Suprapubic skin (tissue), 4 donors: ENCODE measurements at regions not wholly inside any gene's neighbourhood (a gene's known extent, or its start where the extent isn't known, plus 50 kb on each side); places are given as distances from the start of the nearest gene placed in this dataset.
"Not testable (repeated sequence)": the region's sequence is repeated elsewhere in the genome, so short reads cannot be mapped to it uniquely, and the experiment has no call there.

Source experiments
- DNase-seq, 2 donors: peaks; one replicate each; pipeline ENCODE4 v3.0.0-alpha.2; 2019; ENCODE audit warnings: low spot score in 2 of 2
- H3K27ac ChIP-seq: fragments of 200-600 bp; sonication (generic); one replicate; pipeline ENCODE4 v1.5.1; 2019
- H3K27me3 ChIP-seq: fragments of 200-600 bp; sonication (generic); one replicate; pipeline ENCODE4 v1.5.1; 2019
- H3K36me3 ChIP-seq: fragments of 200-600 bp; sonication (generic); one replicate; pipeline ENCODE4 v1.5.1; 2019
- H3K4me1 ChIP-seq: fragments of 200-600 bp; sonication (generic); one replicate; pipeline ENCODE4 v1.5.1; 2019
- H3K4me3 ChIP-seq: fragments of 200-600 bp; sonication (generic); one replicate; pipeline ENCODE4 v1.5.1; 2019; ENCODE audit warnings: mild to moderate bottlenecking
- H3K9me3 ChIP-seq: fragments of 200-600 bp; sonication (generic); one replicate; pipeline ENCODE4 v1.5.1; 2019
- CTCF ChIP-seq, 2 donors: fragments of 200-600 bp in 1 of 2; fragments of 450-650 bp in 1 of 2; sonication (generic) in 1 of 2; IDR thresholded peaks; one replicate each; pipeline ENCODE4 v1.5.1; 2016 to 2019; ENCODE audit warnings: antibody characterized with exemption in 2 of 2, mild to moderate bottlenecking in 1 of 2, moderate library complexity in 1 of 2
- EP300 ChIP-seq: sonication (generic); formaldehyde crosslinking; IDR thresholded peaks from one replicate; pipeline ENCODE4 v1.6.1; 2017; ENCODE audit warnings: antibody characterized with exemption
- POLR2A ChIP-seq, 2 donors: fragments of 450-650 bp; IDR thresholded peaks; one replicate each; pipeline ENCODE4 v1.6.1; 2017; ENCODE audit warnings: antibody characterized with exemption in 2 of 2, mild to moderate bottlenecking in 2 of 2, moderate library complexity in 2 of 2
- POLR2AphosphoS5 ChIP-seq, 3 donors: sonication (generic); formaldehyde crosslinking; IDR thresholded peaks; one replicate each; pipeline ENCODE4 v1.6.1; 2017; ENCODE audit warnings: antibody characterized with exemption in 3 of 3
- WGBS: methylation state at CpG from one replicate; pipeline ENCODE4 v1.1.5; 2018; 5-methylcytosine and 5-hydroxymethylcytosine counted together

GRCh38 chr7:65264258-65264657 is 109.4 kb upstream of the ZNF92 start:
- WGBS: 100% methylated on average over 1 of the region's 5 CpGs
- H3K36me3 ChIP-seq: no peaks in the 10 kb centered on the region
- no peak for TF ChIP-seq CTCF (IDR thresholded peaks at IDR 0.05)
- TF ChIP-seq EP300: no peak
- TF ChIP-seq POLR2AphosphoS5 (IDR thresholded peaks at IDR 0.05): no peak
- no peak for TF ChIP-seq POLR2A (IDR thresholded peaks at IDR 0.05)
- no peak overlapping the region for H3K4me3 ChIP-seq
- H3K9me3 ChIP-seq: no peaks in the 10 kb centered on the region
- no peak overlapping the region for H3K27ac ChIP-seq
- peaks cover 5% of the 10 kb centered on the region for H3K4me1 ChIP-seq
- no peak for DNase-seq
- H3K27me3 ChIP-seq: peaks cover 4% of the 10 kb centered on the region

- not testable (repeated sequence) for H3K4me1 ChIP-seq, H3K27me3 ChIP-seq, DNase-seq, H3K9me3 ChIP-seq, H3K4me3 ChIP-seq, H3K27ac ChIP-seq, H3K36me3 ChIP-seq
- WGBS: no CpG with 5 or more reads among the region's 6 CpGs
Measured at GRCh38 chr7:65260673-65261072, 113.0 kb upstream of the ZNF92 start.

GRCh38 chr7:65259864-65260525 is 113.7 kb upstream of the ZNF92 start:
- H3K4me1 ChIP-seq, DNase-seq, H3K27me3 ChIP-seq, H3K27ac ChIP-seq, H3K9me3 ChIP-seq, H3K4me3 ChIP-seq, H3K36me3 ChIP-seq: not testable (repeated sequence)
- WGBS: 66% methylated on average over 6 of the region's 10 CpGs

GRCh38 chr7:65254061-65254460 is 119.6 kb upstream of the ZNF92 start:
- no peak for DNase-seq
- whole genome bisulfite sequencing: 76% methylated on average over 1 of the region's 1 CpG
- TF ChIP-seq CTCF (IDR thresholded peaks at IDR 0.05): no peak
- TF ChIP-seq POLR2AphosphoS5 (IDR thresholded peaks at IDR 0.05): no peak
- no peak for TF ChIP-seq POLR2A (IDR thresholded peaks at IDR 0.05)
- no peak for TF ChIP-seq EP300
- Histone ChIP-seq H3K4me1 (peaks cover 13% of the 10 kb centered on the region), H3K4me3 (no peak overlapping the region), H3K27me3 (peaks cover 5% of the 10 kb centered on the region), H3K27ac (no peak overlapping the region), H3K9me3 (no peaks in the 10 kb centered on the region), H3K36me3 (no peaks in the 10 kb centered on the region)

- Histone ChIP-seq H3K36me3 (no peaks in the 10 kb centered on the region), H3K27ac (no peak overlapping the region), H3K27me3 (peaks cover 5% of the 10 kb centered on the region), H3K4me1 (peaks cover 13% of the 10 kb centered on the region), H3K4me3 (peak overlapping the region; percentile 78), H3K9me3 (no peaks in the 10 kb centered on the region)
- 0% methylated on average over 15 of the region's 64 CpGs for WGBS
- DNase-seq: no peak
- no peak for TF ChIP-seq EP300
- no peak for TF ChIP-seq POLR2A (IDR thresholded peaks at IDR 0.05)
- no peak for TF ChIP-seq POLR2AphosphoS5 (IDR thresholded peaks at IDR 0.05)
Measured at GRCh38 chr7:65251851-65252620, 121.6 kb upstream of the ZNF92 start.

GRCh38 chr7:65250697-65251395 is 122.8 kb upstream of the ZNF92 start:
- peaks cover 13% of the 10 kb centered on the region for H3K4me1 ChIP-seq
- DNase-seq: no peak
- H3K4me3 ChIP-seq: no peak overlapping the region
- H3K27ac ChIP-seq: no peak overlapping the region
- TF ChIP-seq CTCF (IDR thresholded peaks at IDR 0.05) (no peak), EP300 (no peak), POLR2A (IDR thresholded peaks at IDR 0.05) (no peak), POLR2AphosphoS5 (IDR thresholded peaks at IDR 0.05) (no peak)
- no peaks in the 10 kb centered on the region for H3K36me3 ChIP-seq
- no peaks in the 10 kb centered on the region for H3K9me3 ChIP-seq
- 95% methylated on average over 18 of the region's 18 CpGs for WGBS
- H3K27me3 ChIP-seq: peaks cover 5% of the 10 kb centered on the region
